ENCODE measurements at regions not wholly inside any gene's neighbourhood (a gene's known extent, or its start where the extent isn't known, plus 50 kb on each side); places are given as distances from the start of the nearest gene placed in this dataset.

GRCh38 chr12:75887979-75888378, 143.6 kb downstream of the PHLDA1 start:
- Mint-ChIP-seq H3K27me3 (peaks cover 38% of the 10 kb centered on the region), H3K4me1 (ENCODE audit: low read depth) (peaks cover 11% of the 10 kb centered on the region), H3K4me3 (no peak overlapping the region), H3K9me3 (no peaks in the 10 kb centered on the region), H3K36me3 (ENCODE audit: low read depth) (no peaks in the 10 kb centered on the region), H3K27ac (no peak overlapping the region)
- DNase-seq (no peak), ATAC-seq (no peak)
- ChIA-PET POLR2A (no interaction called here), CTCF (interaction anchor here (0.8 to 1.0 kb wide), 3 partner anchors 11 to 109 kb away, joined by 3 read pairs; no protein-coding TSS in a partner anchor)
- TF ChIP-seq CTCF (IDR thresholded peaks at IDR 0.05), result no peak
- intact Hi-C loops (cut with micrococcal nuclease), result no loop called here

GRCh38 chr12:75884465-75884985, 147.1 kb downstream of the PHLDA1 start:
- H3K27me3 Mint-ChIP-seq, result peaks cover 39% of the 10 kb centered on the region
- intact Hi-C loops (cut with micrococcal nuclease), result no loop called here
- peaks cover 11% of the 10 kb centered on the region for H3K4me1 Mint-ChIP-seq (ENCODE audit: low read depth)
- DNase-seq, result no peak
- H3K36me3 Mint-ChIP-seq (ENCODE audit: low read depth), result no peaks in the 10 kb centered on the region
- no peak for TF ChIP-seq CTCF (IDR thresholded peaks at IDR 0.05)
- ChIA-PET CTCF (interaction anchor here (0.6 to 1.5 kb wide), 4 partner anchors 8 to 147 kb away, joined by 3 to 4 read pairs (median 3); partner anchors contain the start of gene PHLDA1), POLR2A (interaction anchor here (1.2 kb wide), 1 partner anchor 12 kb away, joined by 3 read pairs; no protein-coding TSS in a partner anchor)
- no peaks in the 10 kb centered on the region for H3K9me3 Mint-ChIP-seq
- ATAC-seq, result no peak
- no peak overlapping the region for H3K27ac Mint-ChIP-seq
- no peak overlapping the region for H3K4me3 Mint-ChIP-seq

GRCh38 chr12:75883241-75883640, 148.3 kb downstream of the PHLDA1 start:
- H3K27ac Mint-ChIP-seq, result no peak overlapping the region
- peaks cover 7% of the 10 kb centered on the region for H3K4me1 Mint-ChIP-seq (ENCODE audit: low read depth)
- ATAC-seq (no peak), DNase-seq (no peak)
- no peak overlapping the region for H3K4me3 Mint-ChIP-seq
- no peaks in the 10 kb centered on the region for H3K9me3 Mint-ChIP-seq
- peaks cover 40% of the 10 kb centered on the region for H3K27me3 Mint-ChIP-seq
- CTCF ChIA-PET, result no interaction called here
- TF ChIP-seq CTCF (IDR thresholded peaks at IDR 0.05), result no peak
- H3K36me3 Mint-ChIP-seq (ENCODE audit: low read depth), result no peaks in the 10 kb centered on the region
- intact Hi-C loops (cut with micrococcal nuclease), result no loop called here
- POLR2A ChIA-PET, result interaction anchor here (0.7 kb wide), 1 partner anchor 180 kb away, joined by 3 read pairs; no protein-coding TSS in a partner anchor

GRCh38 chr12:75882421-75882820, 149.2 kb downstream of the PHLDA1 start:
- ChIA-PET POLR2A (interaction anchor here (0.7 kb wide), 1 partner anchor 180 kb away, joined by 3 read pairs; no protein-coding TSS in a partner anchor), CTCF (no interaction called here)
- Mint-ChIP-seq H3K9me3 (no peaks in the 10 kb centered on the region), H3K36me3 (ENCODE audit: low read depth) (no peaks in the 10 kb centered on the region), H3K4me3 (no peak overlapping the region), H3K27ac (no peak overlapping the region), H3K27me3 (peaks cover 36% of the 10 kb centered on the region), H3K4me1 (ENCODE audit: low read depth) (peaks cover 11% of the 10 kb centered on the region)
- no peak for ATAC-seq
- TF ChIP-seq CTCF (IDR thresholded peaks at IDR 0.05), result no peak
- DNase-seq, result no peak
- intact Hi-C loops (cut with micrococcal nuclease), result no loop called here

GRCh38 chr12:75881920-75882319, 149.7 kb downstream of the PHLDA1 start:
- TF ChIP-seq CTCF (IDR thresholded peaks at IDR 0.05), result no peak
- ATAC-seq (no peak), DNase-seq (no peak)
- intact Hi-C loops (cut with micrococcal nuclease), result no loop called here
- H3K4me3 Mint-ChIP-seq, result no peak overlapping the region
- ChIA-PET CTCF (no interaction called here), POLR2A (no interaction called here)
- H3K9me3 Mint-ChIP-seq, result no peaks in the 10 kb centered on the region
- H3K36me3 Mint-ChIP-seq (ENCODE audit: low read depth), result no peaks in the 10 kb centered on the region
- H3K27ac Mint-ChIP-seq, result no peak overlapping the region
- H3K27me3 Mint-ChIP-seq, result peaks cover 36% of the 10 kb centered on the region
- peaks cover 16% of the 10 kb centered on the region for H3K4me1 Mint-ChIP-seq (ENCODE audit: low read depth)

Measured in activated CD8-positive, alpha-beta T cell treated with anti-CD3 and anti-CD28 coated beads for 36 hours (primary cell).